PC-3 (cell line): ENCODE measurements at regions not wholly inside any gene's neighbourhood (a gene's known extent, or its start where the extent isn't known, plus 50 kb on each side); places are given as distances from the start of the nearest gene placed in this dataset.

Source experiments
- ATAC-seq: fragments of 200-7000 bp; cut with Tn5 transposase; 2 replicates; pipeline ENCODE4 v1.9.1; 2020; ENCODE audit warnings: mild to moderate bottlenecking, moderate library complexity
- BruUV-seq: library from RNA; stranded (reverse); fragments of 400-500 nt; replicated peaks from 2 replicates; lab custom pipeline; 2021; lab: Mats Ljungman, UMichigan
- CTCF ChIA-PET: fragments of 300-600 bp; sonication (Branson Sonifier 250); formaldehyde crosslinking; loops from one replicate; lab custom pipeline; 2022; ENCODE audit warnings: antibody characterized with exemption; lab: Charles Lee
- POLR2A ChIA-PET: fragments of 300-600 bp; sonication (Branson Sonifier 250); formaldehyde crosslinking; loops from one replicate; lab custom pipeline; 2022; ENCODE audit warnings: antibody characterized with exemption; ENCODE audit not compliant: unreplicated experiment; lab: Charles Lee
- DNase-seq: peaks from one replicate; pipeline ENCODE4 v3.0.0-alpha.2; 2015
- H2AFZ ChIP-seq: fragments of 300-600 bp; sonication (generic); 2 replicates; pipeline ENCODE4 v1.6.0; 2016; ENCODE audit warnings: antibody characterized with exemption, low read length
- H3F3A ChIP-seq: fragments of 300-600 bp; sonication (generic); one replicate; pipeline ENCODE4 v1.6.0; 2017; ENCODE audit warnings: antibody characterized with exemption, low read length, control low read depth, mild to moderate bottlenecking; ENCODE audit not compliant: unreplicated experiment
- H3K27ac ChIP-seq: fragments of 300-600 bp; sonication (generic); 2 replicates; pipeline ENCODE4 v1.5.1; 2016; ENCODE audit warnings: mild to moderate bottlenecking, low read length
- H3K27me3 ChIP-seq: fragments of 300-600 bp; sonication (generic); 2 replicates; pipeline ENCODE4 v1.6.1; 2016; ENCODE audit warnings: low read length, mixed read lengths
- H3K36me3 ChIP-seq: fragments of 300-600 bp; sonication (generic); 2 replicates; pipeline ENCODE4 v1.6.1; 2016; ENCODE audit warnings: low read depth, mixed run types, low read length, mixed read lengths
- H3K4me1 ChIP-seq: fragments of 300-600 bp; sonication (generic); 2 replicates; pipeline ENCODE4 v1.5.1; 2016; ENCODE audit warnings: low read length; ENCODE audit not compliant: insufficient read depth
- H3K4me2 ChIP-seq: fragments of 300-600 bp; sonication (generic); 2 replicates; pipeline ENCODE4 v1.6.0; 2016; ENCODE audit warnings: low read length
- H3K4me3 ChIP-seq: fragments of 300-600 bp; sonication (generic); 2 replicates; pipeline ENCODE4 v1.5.1; 2016; ENCODE audit warnings: mild to moderate bottlenecking, low read length, mixed read lengths
- H3K79me2 ChIP-seq: fragments of 300-600 bp; sonication (generic); 2 replicates; pipeline ENCODE4 v1.6.1; 2017; ENCODE audit warnings: low read length, mixed read lengths
- H3K9ac ChIP-seq: fragments of 300-600 bp; sonication (generic); 2 replicates; pipeline ENCODE4 v1.6.0; 2016; ENCODE audit warnings: mild to moderate bottlenecking, low read length
- H3K9me2 ChIP-seq: fragments of 300-600 bp; sonication (generic); replicated peaks from 2 replicates; pipeline ENCODE4 v1.6.1; 2016; ENCODE audit warnings: mixed run types, low read length, mixed read lengths
- H3K9me3 ChIP-seq: fragments of 300-600 bp; sonication (generic); 2 replicates; pipeline ENCODE4 v1.6.1; 2016; ENCODE audit warnings: low read length, mixed read lengths
- H4K20me1 ChIP-seq: fragments of 300-600 bp; sonication (generic); 2 replicates; pipeline ENCODE4 v1.6.1; 2016; ENCODE audit warnings: low read length, mixed read lengths
- EZH2 ChIP-seq: fragments of 300-600 bp; sonication (generic); IDR thresholded peaks from one replicate; pipeline ENCODE4 v1.6.1; 2017; ENCODE audit warnings: antibody characterized with exemption, mild to moderate bottlenecking, low read length; ENCODE audit not compliant: unreplicated experiment
- EZH2phosphoT487 ChIP-seq: fragments of 300-600 bp; sonication (generic); IDR thresholded peaks from 2 replicates; pipeline ENCODE4 v1.6.1; 2018; ENCODE audit warnings: mild to moderate bottlenecking, antibody characterized with exemption, low read length, borderline replicate concordance
- intact Hi-C: fragments of 100-400 bp; cut with micrococcal nuclease; formaldehyde crosslinking; loops from 2 replicates; pipeline ENCODE4 v1.9.0; 2023
- TF ChIP-seq, protein P1 (sequence below): fragments of 300-600 bp; sonication (generic); conservative IDR thresholded peaks from 2 replicates; pipeline ENCODE4 v1.5.1; 2017; ENCODE audit warnings: antibody characterized with exemption, low read depth, mild to moderate bottlenecking, low read length

- H2AFZ ChIP-seq, result no peak overlapping the region
- no peaks in the 10 kb centered on the region for H3F3A ChIP-seq
- no peak for TF ChIP-seq EZH2phosphoT487
- TF ChIP-seq EZH2, result no peak
- TF ChIP-seq, protein P1, sequence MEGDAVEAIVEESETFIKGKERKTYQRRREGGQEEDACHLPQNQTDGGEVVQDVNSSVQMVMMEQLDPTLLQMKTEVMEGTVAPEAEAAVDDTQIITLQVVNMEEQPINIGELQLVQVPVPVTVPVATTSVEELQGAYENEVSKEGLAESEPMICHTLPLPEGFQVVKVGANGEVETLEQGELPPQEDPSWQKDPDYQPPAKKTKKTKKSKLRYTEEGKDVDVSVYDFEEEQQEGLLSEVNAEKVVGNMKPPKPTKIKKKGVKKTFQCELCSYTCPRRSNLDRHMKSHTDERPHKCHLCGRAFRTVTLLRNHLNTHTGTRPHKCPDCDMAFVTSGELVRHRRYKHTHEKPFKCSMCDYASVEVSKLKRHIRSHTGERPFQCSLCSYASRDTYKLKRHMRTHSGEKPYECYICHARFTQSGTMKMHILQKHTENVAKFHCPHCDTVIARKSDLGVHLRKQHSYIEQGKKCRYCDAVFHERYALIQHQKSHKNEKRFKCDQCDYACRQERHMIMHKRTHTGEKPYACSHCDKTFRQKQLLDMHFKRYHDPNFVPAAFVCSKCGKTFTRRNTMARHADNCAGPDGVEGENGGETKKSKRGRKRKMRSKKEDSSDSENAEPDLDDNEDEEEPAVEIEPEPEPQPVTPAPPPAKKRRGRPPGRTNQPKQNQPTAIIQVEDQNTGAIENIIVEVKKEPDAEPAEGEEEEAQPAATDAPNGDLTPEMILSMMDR, result no peak
- H3K9ac ChIP-seq, result no peak overlapping the region
- ChIA-PET POLR2A (no interaction called here), CTCF (no interaction called here)
- H4K20me1 ChIP-seq, result no peaks in the 10 kb centered on the region
- intact Hi-C loops, result no loop called here
- no peaks in the 10 kb centered on the region for H3K9me3 ChIP-seq
- H3K4me1 ChIP-seq, result no peaks in the 10 kb centered on the region
- peaks cover 66% of the 10 kb centered on the region for H3K27me3 ChIP-seq
- no peak overlapping the region for H3K4me2 ChIP-seq
- no peak overlapping the region for H3K4me3 ChIP-seq
- H3K27ac ChIP-seq, result no peak overlapping the region
- no TSS peak for BruUV-seq
- H3K79me2 ChIP-seq, result no peaks in the 10 kb centered on the region
- ATAC-seq, result no peak
- no peaks in the 10 kb centered on the region for H3K36me3 ChIP-seq
- no peak for DNase-seq
- H3K9me2 ChIP-seq, result no peaks in the 10 kb centered on the region
Observed at GRCh38 chr12:63302941-63303536, 152.0 kb upstream of the AVPR1A start.

DNA sequence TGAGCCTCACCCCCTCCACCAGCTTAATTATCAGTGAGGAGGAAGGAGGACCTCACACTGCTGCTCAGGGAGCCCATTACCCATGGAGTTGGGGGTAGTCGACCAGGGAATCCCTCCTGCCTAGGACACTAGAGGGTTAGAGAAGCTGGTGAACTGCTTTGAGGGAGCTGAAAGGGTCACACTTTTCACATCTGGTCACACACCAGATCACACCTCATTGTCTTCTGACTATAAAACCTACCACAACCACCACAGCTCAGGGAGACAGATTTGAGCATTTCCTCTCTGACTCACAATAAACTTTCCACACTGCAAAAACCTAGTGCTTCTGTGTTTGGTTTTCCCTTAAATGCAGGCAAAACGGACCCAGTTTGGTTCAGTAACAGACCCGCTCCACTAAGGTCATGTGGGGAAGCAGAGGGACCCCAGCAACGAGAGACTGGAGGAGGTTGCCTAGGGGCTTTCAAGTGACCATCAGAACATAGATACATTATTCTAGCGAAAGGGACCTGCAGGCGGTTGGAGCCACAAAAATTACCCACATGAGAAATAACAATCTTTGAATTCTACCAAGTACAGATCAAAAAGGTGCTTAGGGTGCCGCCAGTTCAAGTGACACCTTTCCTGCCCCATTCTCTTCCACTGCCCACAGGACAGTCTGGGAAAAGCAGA lies 151.4 kb upstream of the AVPR1A start:
- CTCF ChIA-PET, result no interaction called here
- POLR2A ChIA-PET, result no interaction called here
- no TSS peak for BruUV-seq

More for the DNA sequence above, 151.4 kb upstream of the AVPR1A start:
- Histone ChIP-seq H3K9me3 (no peaks in the 10 kb centered on the region), H3K79me2 (no peaks in the 10 kb centered on the region), H4K20me1 (no peaks in the 10 kb centered on the region), H3K9ac (no peak overlapping the region), H3K9me2 (no peaks in the 10 kb centered on the region), H3K4me3 (no peak overlapping the region), H3K36me3 (no peaks in the 10 kb centered on the region), H3F3A (no peaks in the 10 kb centered on the region), H3K27ac (no peak overlapping the region), H3K4me2 (no peak overlapping the region), H3K4me1 (no peaks in the 10 kb centered on the region), H2AFZ (no peak overlapping the region), H3K27me3 (peaks cover 66% of the 10 kb centered on the region)
- no peak for ATAC-seq
- intact Hi-C loops, result no loop called here
- TF ChIP-seq EZH2, result no peak
- TF ChIP-seq, protein P1, result no peak
- TF ChIP-seq EZH2phosphoT487, result no peak
- no peak for DNase-seq
